ENCODE measurements at regions not wholly inside any gene's neighbourhood (a gene's known extent, or its start where the extent isn't known, plus 50 kb on each side); places are given as distances from the start of the nearest gene placed in this dataset.
"Not testable (repeated sequence)": the region's sequence is repeated elsewhere in the genome, so short reads cannot be mapped to it uniquely, and the experiment has no call there.

DNA sequence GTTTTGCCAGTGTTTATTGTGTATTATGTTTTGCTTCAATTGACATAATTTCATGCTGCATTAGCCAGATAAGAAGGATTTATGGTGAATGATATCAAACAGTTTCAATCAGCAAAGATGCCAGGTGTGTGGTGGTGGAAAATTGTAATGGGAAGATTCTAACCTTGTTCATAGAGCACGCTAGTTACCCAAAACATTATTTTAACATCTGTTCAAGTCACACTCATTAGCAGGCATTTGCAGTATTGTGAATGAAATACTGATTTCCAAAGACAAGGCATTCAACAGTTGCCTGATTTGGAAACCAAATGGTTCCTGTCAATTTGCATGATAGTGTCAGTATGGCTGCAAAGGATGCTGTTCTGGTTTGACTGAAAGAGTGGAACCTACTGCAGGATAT, 129.7 kb downstream of the EPC1 start:
- DNase-seq (ENCODE audit: low read depth in 2 of 2) = no peak

- DNase-seq (ENCODE audit: low read depth in 2 of 2) = not testable (repeated sequence)
These were observed 133.1 kb downstream of the EPC1 start for GRCh38 chr10:32213838-32214237.

- no peak for DNase-seq (ENCODE audit: low read depth in 2 of 2)
These were observed 136.0 kb downstream of the EPC1 start for GRCh38 chr10:32211046-32211363.

DNA sequence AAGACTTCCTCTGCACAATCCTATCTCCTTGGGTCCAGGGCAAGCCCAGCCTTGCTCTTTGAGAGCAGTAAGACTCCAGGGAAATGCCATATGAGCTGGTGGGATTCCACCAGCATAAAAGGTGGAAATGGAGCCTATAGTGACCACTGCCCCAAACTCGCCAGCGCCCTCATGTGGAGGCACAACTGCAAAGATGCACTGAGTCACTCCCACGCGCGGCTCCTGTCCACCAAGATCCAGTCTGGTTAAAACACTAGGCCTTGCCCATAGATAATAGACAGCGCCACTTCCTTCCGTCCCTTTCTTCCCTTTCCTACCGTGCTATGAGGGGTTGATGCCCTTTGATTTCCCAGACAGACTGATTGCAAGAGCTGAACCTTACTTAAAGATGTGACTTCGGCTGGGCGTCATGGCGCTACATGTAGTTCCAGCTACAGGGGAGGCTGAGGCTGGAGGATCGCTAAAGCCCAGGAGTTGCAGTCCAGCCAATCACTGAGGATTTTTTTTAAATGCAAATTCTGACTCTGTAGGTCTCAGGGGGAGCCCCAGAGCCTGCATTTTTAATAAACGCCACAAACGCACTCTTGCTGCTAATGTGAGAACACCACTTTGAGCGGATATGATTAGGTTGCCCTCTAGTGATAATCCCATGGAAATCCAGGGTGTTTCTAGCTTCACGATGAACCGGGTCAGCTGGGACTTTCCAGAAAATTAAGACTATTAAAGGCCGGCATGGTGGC, 136.5 kb downstream of the EPC1 start:
- no peak for DNase-seq (ENCODE audit: low read depth in 2 of 2)

- DNase-seq (ENCODE audit: low read depth in 2 of 2) = not testable (repeated sequence)
These were observed 139.0 kb downstream of the EPC1 start for GRCh38 chr10:32208005-32208404.

DNA sequence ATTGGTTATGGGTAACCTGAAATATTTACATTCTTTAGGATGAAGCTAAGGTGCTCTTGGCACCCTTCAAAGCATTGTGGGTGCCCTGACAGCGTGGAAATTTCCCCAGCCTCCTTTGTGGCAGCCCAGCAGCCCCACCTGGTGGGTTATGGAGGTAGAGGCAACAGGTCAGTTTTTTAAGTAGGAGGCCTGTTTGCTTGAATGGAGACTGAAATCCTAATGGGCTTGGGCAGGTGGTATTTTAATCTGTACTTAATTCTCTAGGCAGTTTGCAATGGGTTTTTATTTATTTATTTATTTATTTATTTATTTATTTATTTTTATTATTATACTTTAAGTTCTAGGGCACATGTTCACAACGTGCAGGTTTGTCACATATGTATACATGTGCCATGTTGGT, 139.4 kb downstream of the EPC1 start:
- peak; percentile 25 to 34 for DNase-seq (ENCODE audit: low read depth in 2 of 2)

GRCh38 chr10:32205670-32206069, 141.3 kb downstream of the EPC1 start:
- DNase-seq (ENCODE audit: low read depth in 2 of 2) = no peak

DNA sequence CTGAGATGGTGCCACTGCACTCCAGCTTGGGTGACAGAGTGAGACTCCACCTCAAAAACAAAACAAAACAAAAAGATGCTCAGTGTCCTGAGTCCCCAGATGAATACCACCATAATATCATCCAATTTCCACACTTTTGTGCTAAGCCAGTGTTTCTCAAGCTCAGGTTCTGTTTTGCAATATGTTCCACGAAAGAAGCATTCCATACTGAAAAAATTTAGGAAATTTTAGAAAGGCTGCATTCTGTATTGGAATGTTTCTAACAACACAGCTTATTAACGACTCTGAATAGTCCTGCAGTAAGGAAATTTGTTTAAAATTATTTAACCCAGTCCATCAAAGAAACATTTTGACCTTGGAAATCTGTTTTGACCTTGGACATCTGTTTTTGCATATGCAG, 142.4 kb downstream of the EPC1 start:
- no peak for DNase-seq (ENCODE audit: low read depth in 2 of 2)

- DNase-seq (ENCODE audit: low read depth in 2 of 2) = no peak
These were observed 143.6 kb upstream of the KIF5B start for GRCh38 chr10:32199714-32200394.

DNA sequence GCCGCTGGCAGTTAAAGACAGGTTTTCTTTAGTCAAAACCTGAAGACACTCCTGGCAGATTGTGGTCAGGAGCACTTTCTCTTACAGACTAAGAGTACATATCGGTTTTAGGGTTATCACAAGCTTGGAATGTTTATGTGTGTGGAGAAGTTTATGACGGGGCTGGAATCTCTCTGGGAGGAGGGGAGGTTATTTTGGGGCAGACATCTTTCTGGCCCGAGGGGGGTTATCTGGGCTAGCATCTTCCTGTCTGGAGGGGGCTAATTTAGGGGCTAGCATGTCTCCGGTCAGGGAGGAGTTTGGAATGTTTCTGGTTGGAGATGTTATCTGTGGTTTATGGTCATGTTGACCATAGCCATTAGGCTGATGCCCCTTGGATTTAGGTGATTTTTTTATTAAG, 141.2 kb upstream of the KIF5B start:
- DNase-seq (ENCODE audit: low read depth in 2 of 2) = no peak

GRCh38 chr10:32190890-32191491, 134.8 kb upstream of the KIF5B start:
- DNase-seq (ENCODE audit: low read depth in 2 of 2) = no peak

DNA sequence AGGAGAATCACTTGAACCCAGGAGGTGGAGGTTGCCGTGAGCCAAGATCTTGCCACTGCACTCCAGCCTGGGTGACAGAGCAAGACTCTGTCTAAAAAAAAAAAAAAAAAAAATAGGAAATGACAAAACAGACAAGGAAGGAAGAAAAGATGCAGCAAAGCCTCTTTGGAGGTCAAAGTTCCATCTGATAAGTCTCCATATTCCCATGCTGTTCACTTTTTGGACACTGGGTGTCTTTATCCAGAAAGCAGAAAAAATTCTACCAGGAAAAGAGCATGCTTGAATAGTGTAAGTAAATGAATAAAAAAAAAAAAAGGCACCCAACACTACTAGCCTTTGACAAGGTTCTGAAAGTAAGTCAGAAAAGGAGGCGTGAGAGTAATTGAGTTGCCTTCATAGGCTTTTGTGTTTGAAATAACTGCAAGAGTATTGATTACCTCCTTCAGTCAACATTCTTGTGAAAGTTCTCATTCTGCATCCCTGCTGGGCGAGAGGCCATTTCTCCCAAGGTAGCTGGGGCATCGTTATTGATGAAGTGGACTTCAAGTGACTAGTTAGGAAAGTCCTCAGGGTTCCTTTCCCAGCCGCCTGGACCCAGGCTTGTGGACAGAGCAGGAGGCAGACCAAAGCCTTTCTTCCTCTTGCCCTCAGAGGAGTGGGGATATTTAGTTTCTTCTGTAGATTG, 133.3 kb upstream of the KIF5B start:
- no peak for DNase-seq (ENCODE audit: low read depth in 2 of 2)

DNA sequence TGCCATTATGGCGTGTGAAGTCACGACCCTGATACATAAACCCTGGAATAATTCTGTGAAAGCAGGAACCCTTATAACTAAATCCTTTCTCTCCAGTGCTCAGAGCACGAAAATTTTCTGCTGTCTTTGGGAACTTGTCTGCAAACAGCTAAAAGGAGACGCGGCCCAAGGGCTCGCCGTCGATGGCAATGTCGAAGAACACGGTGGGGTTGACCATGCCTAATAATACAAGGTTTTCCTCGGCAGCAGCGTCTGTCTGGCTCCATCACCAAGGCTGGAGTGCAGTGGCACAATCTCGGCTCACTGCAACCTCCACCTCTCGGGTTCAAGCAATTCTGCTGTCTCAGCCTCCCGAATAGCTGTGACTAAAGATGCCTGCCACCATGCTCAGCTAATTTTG, 132.4 kb upstream of the KIF5B start:
- not testable (repeated sequence) for DNase-seq (ENCODE audit: low read depth in 2 of 2)

DNA sequence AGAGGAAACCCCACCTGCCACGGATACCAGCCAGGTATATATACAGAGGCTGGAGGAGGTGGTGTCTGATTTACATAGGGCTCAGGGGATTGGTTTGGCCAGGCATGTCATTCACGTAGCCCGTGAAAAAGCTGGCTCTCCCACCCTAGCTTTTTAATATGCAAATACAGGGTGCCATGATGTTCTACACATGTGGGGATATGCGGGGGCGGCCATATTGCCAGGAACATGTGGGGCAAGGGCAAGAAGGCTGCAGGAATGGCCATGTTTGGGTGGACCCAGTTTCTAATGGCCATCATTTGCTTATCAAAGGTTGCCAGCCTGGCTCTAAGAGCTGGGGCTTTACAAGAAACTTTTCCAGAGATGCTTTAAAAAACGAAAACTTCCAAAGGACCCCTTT, 131.5 kb upstream of the KIF5B start:
- DNase-seq (ENCODE audit: low read depth in 2 of 2) = no peak

DNA sequence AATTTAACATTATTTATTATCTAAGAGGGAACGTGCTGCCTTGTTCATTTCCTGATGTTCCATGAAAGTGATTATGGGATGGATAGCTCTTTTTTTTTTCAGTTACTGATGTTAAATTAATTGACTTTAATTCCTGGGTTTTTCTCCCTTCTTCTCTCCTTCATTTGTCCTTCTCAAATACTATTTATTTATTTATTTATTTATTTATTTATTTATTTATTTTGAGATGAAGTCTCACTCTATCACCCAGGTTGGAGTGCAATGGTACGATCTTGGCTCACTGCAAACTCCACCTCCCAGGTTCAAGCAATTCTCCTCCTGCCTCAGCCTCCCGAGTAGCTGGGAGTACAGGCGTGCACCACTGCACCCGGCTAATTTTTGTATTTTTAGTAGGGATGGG, 127.4 kb upstream of the KIF5B start:
- DNase-seq (ENCODE audit: low read depth in 2 of 2) = not testable (repeated sequence)

DNA sequence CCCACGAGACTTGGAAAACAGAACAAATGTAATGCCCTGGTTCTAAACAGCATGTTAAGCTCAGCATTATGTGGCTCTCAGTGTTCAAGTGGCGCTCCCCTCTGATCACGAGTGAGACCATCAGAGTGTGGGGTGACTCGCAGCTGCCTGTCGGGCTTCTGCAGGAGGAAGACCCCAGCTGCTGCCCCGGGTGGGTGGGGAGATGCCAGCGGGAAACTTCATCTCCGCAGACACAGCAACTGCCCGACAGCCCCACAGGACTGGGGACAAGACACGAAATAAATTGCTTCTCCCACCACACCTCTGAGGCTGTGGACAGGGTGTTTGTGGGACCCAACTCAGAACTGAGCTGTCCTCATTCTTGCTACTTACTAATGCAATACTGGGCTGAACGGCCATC, 126.3 kb upstream of the KIF5B start:
- no peak for DNase-seq (ENCODE audit: low read depth in 2 of 2)

DNA sequence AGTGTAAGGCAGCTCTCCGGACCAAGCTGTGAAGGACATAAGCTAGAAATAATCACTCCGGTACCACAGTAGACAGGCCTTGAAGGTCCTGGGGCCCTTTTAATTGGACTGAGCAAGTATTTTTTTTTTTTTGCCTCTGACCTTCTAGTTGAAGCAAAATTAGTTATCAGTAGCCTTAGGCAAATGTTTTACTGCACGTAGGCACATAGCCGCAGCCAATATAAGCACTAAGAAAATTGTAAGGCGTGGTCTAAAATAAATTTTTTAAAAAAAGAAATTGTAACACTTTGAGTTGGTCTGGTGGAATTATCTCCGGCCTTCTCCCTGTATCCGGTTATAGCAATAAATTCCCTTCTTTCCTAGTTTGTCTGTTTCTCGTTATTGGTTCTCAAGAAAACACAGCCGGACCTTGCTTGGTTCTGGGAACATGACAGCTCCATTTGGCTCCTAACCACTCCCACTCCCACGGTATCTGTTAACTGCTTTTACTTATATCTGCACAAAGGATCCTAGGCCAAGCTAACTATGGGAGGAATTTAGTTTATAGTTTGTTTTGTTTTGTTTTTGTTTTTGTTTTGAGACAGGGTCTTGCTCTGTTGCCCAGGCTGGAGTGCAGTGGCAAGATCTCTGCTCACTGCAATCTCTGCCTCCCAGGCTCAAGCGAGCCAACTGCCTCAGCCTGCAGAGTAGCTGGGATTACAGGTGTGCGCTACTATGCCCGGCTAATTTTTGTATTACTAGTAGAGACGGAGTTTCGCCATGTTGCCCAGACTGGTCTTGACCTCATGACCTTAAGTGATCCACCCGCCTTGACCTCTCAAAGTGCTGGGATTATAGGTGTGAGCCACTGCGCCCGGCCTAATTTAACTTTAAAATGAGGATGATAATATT, 124.4 kb upstream of the KIF5B start:
- DNase-seq (ENCODE audit: low read depth in 2 of 2) = no peak

DNA sequence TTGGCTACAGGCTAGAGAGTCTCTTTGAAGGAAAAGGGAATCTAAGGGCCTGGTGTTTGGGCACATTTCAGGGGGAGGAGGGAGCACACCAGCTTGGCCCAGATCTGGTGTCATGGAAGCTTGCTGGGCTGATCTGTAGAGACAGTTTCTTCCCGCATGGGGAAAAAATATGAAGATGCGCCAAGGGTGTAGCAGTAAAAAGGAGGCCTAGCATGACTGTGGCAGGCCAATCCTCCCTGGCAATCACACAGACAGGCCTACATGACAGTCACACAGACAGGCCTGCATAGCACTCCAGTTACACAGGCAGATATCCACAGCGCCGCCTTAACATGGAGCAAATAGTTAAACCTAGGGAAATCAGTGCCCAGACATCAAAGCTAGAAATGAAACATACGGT, 123.6 kb upstream of the KIF5B start:
- no peak for DNase-seq (ENCODE audit: low read depth in 2 of 2)

DNA sequence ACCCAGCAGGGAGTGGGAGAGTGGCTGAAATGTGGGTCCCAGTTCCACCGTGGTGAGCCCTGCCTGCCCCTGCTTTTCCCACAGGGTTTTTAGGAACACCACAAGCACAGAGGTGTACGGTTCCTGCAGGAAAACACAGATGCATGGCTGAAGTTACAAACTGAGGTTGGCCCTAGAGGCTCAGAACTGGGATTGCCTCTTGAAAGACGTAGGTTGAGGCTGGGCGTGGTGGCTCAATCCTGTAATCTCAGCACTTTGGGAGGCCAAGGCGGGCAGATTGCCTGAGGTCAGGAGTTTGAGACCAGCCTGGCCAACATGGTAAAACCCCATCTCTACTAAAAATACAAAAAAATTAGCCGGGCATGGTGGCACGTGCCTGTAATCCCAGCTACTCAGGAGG, 121.4 kb upstream of the KIF5B start:
- DNase-seq (ENCODE audit: low read depth in 2 of 2) = not testable (repeated sequence)

DNA sequence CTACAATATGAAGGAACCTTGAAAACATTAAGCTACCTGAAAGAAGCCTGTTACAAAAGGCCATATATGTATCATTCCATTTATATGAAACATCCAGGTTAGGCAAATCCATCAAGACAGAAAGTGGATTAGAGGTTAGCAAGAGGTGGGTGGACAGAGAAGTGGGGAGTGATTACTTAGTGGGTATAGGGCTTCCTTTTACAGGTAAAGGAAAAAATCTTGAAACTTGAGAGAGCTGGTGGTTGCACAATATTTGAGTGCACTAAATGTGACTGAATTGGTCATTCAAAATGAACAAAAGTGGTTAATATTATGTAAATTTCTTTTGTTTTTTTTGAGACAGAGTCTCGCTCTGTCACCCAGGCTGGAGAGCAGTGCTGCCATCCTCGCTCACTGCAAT, 119.4 kb upstream of the KIF5B start:
- DNase-seq (ENCODE audit: low read depth in 2 of 2) = no peak

- DNase-seq (ENCODE audit: low read depth in 2 of 2) = no peak
These were observed 118.2 kb upstream of the KIF5B start for GRCh38 chr10:32174349-32174893.

All from stimulated activated CD8-positive, alpha-beta memory T cell treated with anti-CD3 and anti-CD28 coated beads, Interleukin-7, amount 100 ng/mL, for 4 hours (primary cell).